ENCODE measurements at regions not wholly inside any gene's neighbourhood (a gene's known extent, or its start where the extent isn't known, plus 50 kb on each side); places are given as distances from the start of the nearest gene placed in this dataset.

DNA sequence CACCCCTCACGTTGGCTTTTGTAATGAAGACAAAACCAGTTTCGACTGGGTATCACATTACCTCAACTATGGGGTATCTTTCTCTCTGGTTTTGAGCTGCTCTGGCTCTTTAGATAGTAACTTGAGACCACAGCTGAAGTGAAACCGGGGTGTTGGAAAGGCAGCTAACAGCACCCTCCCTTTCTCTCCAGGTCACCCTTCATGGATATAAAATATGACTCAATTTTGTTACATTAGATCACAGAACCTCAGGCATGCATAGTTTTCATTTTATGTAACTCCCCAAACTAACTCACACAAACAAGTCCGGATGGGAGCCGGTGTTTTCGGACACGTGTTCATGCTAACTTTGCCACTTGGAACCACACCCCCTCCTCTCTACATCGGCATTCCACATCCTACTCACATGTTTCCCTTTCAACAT, 90.7 kb downstream of the NR2F2 start:
- TF ChIP-seq, protein P1, sequence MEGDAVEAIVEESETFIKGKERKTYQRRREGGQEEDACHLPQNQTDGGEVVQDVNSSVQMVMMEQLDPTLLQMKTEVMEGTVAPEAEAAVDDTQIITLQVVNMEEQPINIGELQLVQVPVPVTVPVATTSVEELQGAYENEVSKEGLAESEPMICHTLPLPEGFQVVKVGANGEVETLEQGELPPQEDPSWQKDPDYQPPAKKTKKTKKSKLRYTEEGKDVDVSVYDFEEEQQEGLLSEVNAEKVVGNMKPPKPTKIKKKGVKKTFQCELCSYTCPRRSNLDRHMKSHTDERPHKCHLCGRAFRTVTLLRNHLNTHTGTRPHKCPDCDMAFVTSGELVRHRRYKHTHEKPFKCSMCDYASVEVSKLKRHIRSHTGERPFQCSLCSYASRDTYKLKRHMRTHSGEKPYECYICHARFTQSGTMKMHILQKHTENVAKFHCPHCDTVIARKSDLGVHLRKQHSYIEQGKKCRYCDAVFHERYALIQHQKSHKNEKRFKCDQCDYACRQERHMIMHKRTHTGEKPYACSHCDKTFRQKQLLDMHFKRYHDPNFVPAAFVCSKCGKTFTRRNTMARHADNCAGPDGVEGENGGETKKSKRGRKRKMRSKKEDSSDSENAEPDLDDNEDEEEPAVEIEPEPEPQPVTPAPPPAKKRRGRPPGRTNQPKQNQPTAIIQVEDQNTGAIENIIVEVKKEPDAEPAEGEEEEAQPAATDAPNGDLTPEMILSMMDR (IDR thresholded peaks at IDR 0.05), result no peak
- TF ChIP-seq, protein P2, sequence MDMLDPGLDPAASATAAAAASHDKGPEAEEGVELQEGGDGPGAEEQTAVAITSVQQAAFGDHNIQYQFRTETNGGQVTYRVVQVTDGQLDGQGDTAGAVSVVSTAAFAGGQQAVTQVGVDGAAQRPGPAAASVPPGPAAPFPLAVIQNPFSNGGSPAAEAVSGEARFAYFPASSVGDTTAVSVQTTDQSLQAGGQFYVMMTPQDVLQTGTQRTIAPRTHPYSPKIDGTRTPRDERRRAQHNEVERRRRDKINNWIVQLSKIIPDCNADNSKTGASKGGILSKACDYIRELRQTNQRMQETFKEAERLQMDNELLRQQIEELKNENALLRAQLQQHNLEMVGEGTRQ (CRISPR knock-in tag; IDR thresholded peaks at IDR 0.05), result no peak
- no peak for TF ChIP-seq ELF4 (CRISPR knock-in tag; IDR thresholded peaks at IDR 0.05; ENCODE audit: low read depth)
- no peak for TF ChIP-seq ZNF121 (CRISPR knock-in tag; IDR thresholded peaks at IDR 0.05)
- TF ChIP-seq ZNF138 (CRISPR knock-in tag; conservative IDR thresholded peaks at IDR 0.05), result no peak
- no peak for TF ChIP-seq ETV6 (CRISPR knock-in tag; IDR thresholded peaks at IDR 0.05)
- TF ChIP-seq, protein P3, sequence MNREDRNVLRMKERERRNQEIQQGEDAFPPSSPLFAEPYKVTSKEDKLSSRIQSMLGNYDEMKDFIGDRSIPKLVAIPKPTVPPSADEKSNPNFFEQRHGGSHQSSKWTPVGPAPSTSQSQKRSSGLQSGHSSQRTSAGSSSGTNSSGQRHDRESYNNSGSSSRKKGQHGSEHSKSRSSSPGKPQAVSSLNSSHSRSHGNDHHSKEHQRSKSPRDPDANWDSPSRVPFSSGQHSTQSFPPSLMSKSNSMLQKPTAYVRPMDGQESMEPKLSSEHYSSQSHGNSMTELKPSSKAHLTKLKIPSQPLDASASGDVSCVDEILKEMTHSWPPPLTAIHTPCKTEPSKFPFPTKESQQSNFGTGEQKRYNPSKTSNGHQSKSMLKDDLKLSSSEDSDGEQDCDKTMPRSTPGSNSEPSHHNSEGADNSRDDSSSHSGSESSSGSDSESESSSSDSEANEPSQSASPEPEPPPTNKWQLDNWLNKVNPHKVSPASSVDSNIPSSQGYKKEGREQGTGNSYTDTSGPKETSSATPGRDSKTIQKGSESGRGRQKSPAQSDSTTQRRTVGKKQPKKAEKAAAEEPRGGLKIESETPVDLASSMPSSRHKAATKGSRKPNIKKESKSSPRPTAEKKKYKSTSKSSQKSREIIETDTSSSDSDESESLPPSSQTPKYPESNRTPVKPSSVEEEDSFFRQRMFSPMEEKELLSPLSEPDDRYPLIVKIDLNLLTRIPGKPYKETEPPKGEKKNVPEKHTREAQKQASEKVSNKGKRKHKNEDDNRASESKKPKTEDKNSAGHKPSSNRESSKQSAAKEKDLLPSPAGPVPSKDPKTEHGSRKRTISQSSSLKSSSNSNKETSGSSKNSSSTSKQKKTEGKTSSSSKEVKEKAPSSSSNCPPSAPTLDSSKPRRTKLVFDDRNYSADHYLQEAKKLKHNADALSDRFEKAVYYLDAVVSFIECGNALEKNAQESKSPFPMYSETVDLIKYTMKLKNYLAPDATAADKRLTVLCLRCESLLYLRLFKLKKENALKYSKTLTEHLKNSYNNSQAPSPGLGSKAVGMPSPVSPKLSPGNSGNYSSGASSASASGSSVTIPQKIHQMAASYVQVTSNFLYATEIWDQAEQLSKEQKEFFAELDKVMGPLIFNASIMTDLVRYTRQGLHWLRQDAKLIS (CRISPR knock-in tag; IDR thresholded peaks at IDR 0.05; ENCODE audit: borderline replicate concordance), result no peak
- TF ChIP-seq, protein P4, sequence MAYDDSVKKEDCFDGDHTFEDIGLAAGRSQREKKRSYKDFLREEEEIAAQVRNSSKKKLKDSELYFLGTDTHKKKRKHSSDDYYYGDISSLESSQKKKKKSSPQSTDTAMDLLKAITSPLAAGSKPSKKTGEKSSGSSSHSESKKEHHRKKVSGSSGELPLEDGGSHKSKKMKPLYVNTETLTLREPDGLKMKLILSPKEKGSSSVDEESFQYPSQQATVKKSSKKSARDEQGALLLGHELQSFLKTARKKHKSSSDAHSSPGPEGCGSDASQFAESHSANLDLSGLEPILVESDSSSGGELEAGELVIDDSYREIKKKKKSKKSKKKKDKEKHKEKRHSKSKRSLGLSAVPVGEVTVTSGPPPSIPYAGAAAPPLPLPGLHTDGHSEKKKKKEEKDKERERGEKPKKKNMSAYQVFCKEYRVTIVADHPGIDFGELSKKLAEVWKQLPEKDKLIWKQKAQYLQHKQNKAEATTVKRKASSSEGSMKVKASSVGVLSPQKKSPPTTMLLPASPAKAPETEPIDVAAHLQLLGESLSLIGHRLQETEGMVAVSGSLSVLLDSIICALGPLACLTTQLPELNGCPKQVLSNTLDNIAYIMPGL (CRISPR knock-in tag; IDR thresholded peaks at IDR 0.05), result no peak
- no peak for TF ChIP-seq ZNF671 (CRISPR knock-in tag; IDR thresholded peaks at IDR 0.05)
- TF ChIP-seq, protein P5, sequence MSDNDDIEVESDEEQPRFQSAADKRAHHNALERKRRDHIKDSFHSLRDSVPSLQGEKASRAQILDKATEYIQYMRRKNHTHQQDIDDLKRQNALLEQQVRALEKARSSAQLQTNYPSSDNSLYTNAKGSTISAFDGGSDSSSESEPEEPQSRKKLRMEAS (CRISPR knock-in tag; IDR thresholded peaks at IDR 0.05), result no peak
- TF ChIP-seq, protein P6, sequence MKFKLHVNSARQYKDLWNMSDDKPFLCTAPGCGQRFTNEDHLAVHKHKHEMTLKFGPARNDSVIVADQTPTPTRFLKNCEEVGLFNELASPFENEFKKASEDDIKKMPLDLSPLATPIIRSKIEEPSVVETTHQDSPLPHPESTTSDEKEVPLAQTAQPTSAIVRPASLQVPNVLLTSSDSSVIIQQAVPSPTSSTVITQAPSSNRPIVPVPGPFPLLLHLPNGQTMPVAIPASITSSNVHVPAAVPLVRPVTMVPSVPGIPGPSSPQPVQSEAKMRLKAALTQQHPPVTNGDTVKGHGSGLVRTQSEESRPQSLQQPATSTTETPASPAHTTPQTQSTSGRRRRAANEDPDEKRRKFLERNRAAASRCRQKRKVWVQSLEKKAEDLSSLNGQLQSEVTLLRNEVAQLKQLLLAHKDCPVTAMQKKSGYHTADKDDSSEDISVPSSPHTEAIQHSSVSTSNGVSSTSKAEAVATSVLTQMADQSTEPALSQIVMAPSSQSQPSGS (CRISPR knock-in tag; IDR thresholded peaks at IDR 0.05; ENCODE audit: borderline replicate concordance, low read depth), result no peak
- TF ChIP-seq, protein P7, sequence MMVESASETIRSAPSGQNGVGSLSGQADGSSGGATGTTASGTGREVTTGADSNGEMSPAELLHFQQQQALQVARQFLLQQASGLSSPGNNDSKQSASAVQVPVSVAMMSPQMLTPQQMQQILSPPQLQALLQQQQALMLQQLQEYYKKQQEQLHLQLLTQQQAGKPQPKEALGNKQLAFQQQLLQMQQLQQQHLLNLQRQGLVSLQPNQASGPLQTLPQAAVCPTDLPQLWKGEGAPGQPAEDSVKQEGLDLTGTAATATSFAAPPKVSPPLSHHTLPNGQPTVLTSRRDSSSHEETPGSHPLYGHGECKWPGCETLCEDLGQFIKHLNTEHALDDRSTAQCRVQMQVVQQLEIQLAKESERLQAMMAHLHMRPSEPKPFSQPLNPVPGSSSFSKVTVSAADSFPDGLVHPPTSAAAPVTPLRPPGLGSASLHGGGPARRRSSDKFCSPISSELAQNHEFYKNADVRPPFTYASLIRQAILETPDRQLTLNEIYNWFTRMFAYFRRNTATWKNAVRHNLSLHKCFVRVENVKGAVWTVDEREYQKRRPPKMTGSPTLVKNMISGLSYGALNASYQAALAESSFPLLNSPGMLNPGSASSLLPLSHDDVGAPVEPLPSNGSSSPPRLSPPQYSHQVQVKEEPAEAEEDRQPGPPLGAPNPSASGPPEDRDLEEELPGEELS (CRISPR knock-in tag; IDR thresholded peaks at IDR 0.05), result no peak

Measured in WTC11 (cell line).